ENCODE measurements at regions not wholly inside any gene's neighbourhood (a gene's known extent, or its start where the extent isn't known, plus 50 kb on each side); places are given as distances from the start of the nearest gene placed in this dataset.

GRCh38 chr10:89973326-89973725 lies 271.9 kb downstream of the KIF20B start:
- no peak for DNase-seq (ENCODE audit: low spot score)
- Histone ChIP-seq H3K27ac (no peak overlapping the region), H3K36me3 (no peaks in the 10 kb centered on the region), H3K4me1 (replicated peaks) (peaks cover 5% of the 10 kb centered on the region), H3K27me3 (replicated peaks; ENCODE audit: insufficient read depth) (no peaks in the 10 kb centered on the region), H3K9me3 (no peaks in the 10 kb centered on the region), H3K4me3 (no peak overlapping the region)
- TF ChIP-seq POLR2A (IDR thresholded peaks at IDR 0.05) = no peak
- TF ChIP-seq POLR2AphosphoS5 (IDR thresholded peaks at IDR 0.05) = no peak
- TF ChIP-seq CTCF (IDR thresholded peaks at IDR 0.05) = no peak
- intact Hi-C loops (cut with DNase I) = no loop called here
- WGBS = 35% methylated on average over 2 of the region's 2 CpGs

GRCh38 chr10:89975071-89975470 lies 273.7 kb downstream of the KIF20B start:
- Histone ChIP-seq H3K4me3 (no peak overlapping the region), H3K9me3 (no peaks in the 10 kb centered on the region), H3K4me1 (replicated peaks) (peaks cover 5% of the 10 kb centered on the region), H3K36me3 (no peaks in the 10 kb centered on the region), H3K27me3 (replicated peaks; ENCODE audit: insufficient read depth) (no peaks in the 10 kb centered on the region), H3K27ac (no peak overlapping the region)
- intact Hi-C loops (cut with DNase I) = no loop called here
- no peak for DNase-seq (ENCODE audit: low spot score)
- TF ChIP-seq CTCF (IDR thresholded peaks at IDR 0.05) (no peak), POLR2AphosphoS5 (IDR thresholded peaks at IDR 0.05) (no peak), POLR2A (IDR thresholded peaks at IDR 0.05) (no peak)
- WGBS = 46% methylated on average over 2 of the region's 2 CpGs

- Histone ChIP-seq H3K27ac (no peak overlapping the region), H3K4me1 (replicated peaks) (peaks cover 5% of the 10 kb centered on the region), H3K27me3 (replicated peaks; ENCODE audit: insufficient read depth) (no peaks in the 10 kb centered on the region), H3K4me3 (no peak overlapping the region), H3K36me3 (no peaks in the 10 kb centered on the region), H3K9me3 (no peaks in the 10 kb centered on the region)
- no peak for TF ChIP-seq CTCF (IDR thresholded peaks at IDR 0.05)
- TF ChIP-seq POLR2AphosphoS5 (IDR thresholded peaks at IDR 0.05) = no peak
- no peak for TF ChIP-seq POLR2A (IDR thresholded peaks at IDR 0.05)
- no peak for DNase-seq (ENCODE audit: low spot score)
- 74% methylated on average over 2 of the region's 2 CpGs for WGBS
- intact Hi-C loops (cut with DNase I) = no loop called here
Observed at GRCh38 chr10:89975771-89976170, 274.4 kb downstream of the KIF20B start.

GRCh38 chr10:89978081-89978480 lies 276.7 kb downstream of the KIF20B start:
- intact Hi-C loops (cut with DNase I) = no loop called here
- no peak overlapping the region for H3K27ac ChIP-seq
- DNase-seq (ENCODE audit: low spot score) = no peak
- no peak overlapping the region for H3K4me3 ChIP-seq
- no peaks in the 10 kb centered on the region for H3K27me3 ChIP-seq (replicated peaks; ENCODE audit: insufficient read depth)
- WGBS = 78% methylated on average over 1 of the region's 1 CpG
- TF ChIP-seq POLR2A (IDR thresholded peaks at IDR 0.05) = no peak
- TF ChIP-seq POLR2AphosphoS5 (IDR thresholded peaks at IDR 0.05) = no peak
- no peak for TF ChIP-seq CTCF (IDR thresholded peaks at IDR 0.05)
- no peaks in the 10 kb centered on the region for H3K36me3 ChIP-seq
- no peaks in the 10 kb centered on the region for H3K4me1 ChIP-seq (replicated peaks)
- H3K9me3 ChIP-seq = no peaks in the 10 kb centered on the region

- Histone ChIP-seq H3K36me3 (no peaks in the 10 kb centered on the region), H3K27me3 (replicated peaks; ENCODE audit: insufficient read depth) (no peaks in the 10 kb centered on the region), H3K9me3 (no peaks in the 10 kb centered on the region), H3K4me3 (no peak overlapping the region), H3K27ac (no peak overlapping the region), H3K4me1 (replicated peaks) (no peaks in the 10 kb centered on the region)
- DNase-seq (ENCODE audit: low spot score) = no peak
- TF ChIP-seq POLR2A (IDR thresholded peaks at IDR 0.05) (no peak), POLR2AphosphoS5 (IDR thresholded peaks at IDR 0.05) (no peak), CTCF (IDR thresholded peaks at IDR 0.05) (no peak)
- 90% methylated on average over 1 of the region's 1 CpG for WGBS
- intact Hi-C loops (cut with DNase I) = no loop called here
Observed at GRCh38 chr10:89979726-89980125, 278.3 kb downstream of the KIF20B start.
